Loucy (cell line): ENCODE measurements at regions not wholly inside any gene's neighbourhood (a gene's known extent, or its start where the extent isn't known, plus 50 kb on each side); places are given as distances from the start of the nearest gene placed in this dataset.

Experiments
- H2AFZ ChIP-seq: fragments of 200-600 bp; sonication (generic); 2 replicates; pipeline ENCODE4 v1.6.0; 2016; ENCODE audit warnings: antibody characterized with exemption, mild to moderate bottlenecking, low read length, moderate library complexity
- H3F3A ChIP-seq: fragments of 200-600 bp; 2 replicates; pipeline ENCODE4 v1.6.0; 2016; ENCODE audit warnings: antibody characterized with exemption, low read depth, mild to moderate bottlenecking
- H3K27me3 ChIP-seq: fragments of 200-600 bp; sonication (generic); 2 replicates; pipeline ENCODE4 v1.6.1; 2014; ENCODE audit warnings: low read length, mild to moderate bottlenecking; ENCODE audit not compliant: insufficient read depth, poor library complexity, severe bottlenecking
- H3K36me3 ChIP-seq: fragments of 200-600 bp; sonication (generic); 2 replicates; pipeline ENCODE4 v1.6.1; 2016; ENCODE audit warnings: low read length; ENCODE audit not compliant: insufficient read depth
- H3K4me1 ChIP-seq: fragments of 200-600 bp; sonication (generic); 2 replicates; pipeline ENCODE4 v1.5.1; 2014; ENCODE audit warnings: low read length, mild to moderate bottlenecking; ENCODE audit not compliant: insufficient read depth, poor library complexity, severe bottlenecking
- H3K4me2 ChIP-seq: fragments of 200-600 bp; sonication (generic); 2 replicates; pipeline ENCODE4 v1.6.0; 2014; ENCODE audit warnings: antibody characterized with exemption, low read length, low read depth, mild to moderate bottlenecking; ENCODE audit not compliant: poor library complexity, severe bottlenecking
- H3K4me3 ChIP-seq: fragments of 200-600 bp; sonication (generic); 2 replicates; pipeline ENCODE4 v1.5.1; 2014; ENCODE audit warnings: low read length, mild to moderate bottlenecking, mixed read lengths; ENCODE audit not compliant: poor library complexity, severe bottlenecking
- H3K79me2 ChIP-seq: fragments of 200-600 bp; sonication (generic); 2 replicates; pipeline ENCODE4 v1.6.1; 2014; ENCODE audit warnings: low read length; ENCODE audit not compliant: insufficient read depth
- H3K9ac ChIP-seq: fragments of 200-600 bp; sonication (generic); 2 replicates; pipeline ENCODE4 v1.6.0; 2014; ENCODE audit warnings: mild to moderate bottlenecking, low read depth, low read length, moderate library complexity; ENCODE audit not compliant: poor library complexity, severe bottlenecking
- H3K9me2 ChIP-seq: fragments of 200-600 bp; sonication (generic); replicated peaks from 2 replicates; pipeline ENCODE4 v1.6.1; 2016; ENCODE audit warnings: low read depth, low read length, mixed read lengths
- H3K9me3 ChIP-seq: fragments of 200-600 bp; sonication (generic); 2 replicates; pipeline ENCODE4 v1.6.1; 2014; ENCODE audit warnings: mild to moderate bottlenecking, antibody characterized with exemption, low read length, low read depth; ENCODE audit not compliant: insufficient read depth
- H4K20me1 ChIP-seq: fragments of 200-600 bp; sonication (generic); 2 replicates; pipeline ENCODE4 v1.6.0; 2014; ENCODE audit warnings: antibody characterized with exemption, low read length, mild to moderate bottlenecking; ENCODE audit not compliant: insufficient read depth, poor library complexity, severe bottlenecking
- CTCF ChIP-seq: fragments of 200-600 bp; sonication (generic); conservative IDR thresholded peaks from 2 replicates; pipeline ENCODE4 v1.5.1; 2014; ENCODE audit warnings: mild to moderate bottlenecking, antibody characterized with exemption, low read length
- EZH2phosphoT487 ChIP-seq: fragments of 200-600 bp; IDR thresholded peaks from 2 replicates; pipeline ENCODE4 v1.6.1; 2018; ENCODE audit warnings: antibody characterized with exemption, mild to moderate bottlenecking, moderate library complexity, borderline replicate concordance

GRCh38 chr1:199792874-199793273, 234.6 kb upstream of the NR5A2 start:
- H3K4me1 ChIP-seq = no peaks in the 10 kb centered on the region
- H3F3A ChIP-seq = no peaks in the 10 kb centered on the region
- H3K4me3 ChIP-seq = no peak overlapping the region
- H3K27me3 ChIP-seq = no peaks in the 10 kb centered on the region
- no peak for TF ChIP-seq EZH2phosphoT487
- TF ChIP-seq CTCF = no peak
- H3K36me3 ChIP-seq = no peaks in the 10 kb centered on the region
- no peak overlapping the region for H3K4me2 ChIP-seq
- H3K79me2 ChIP-seq = no peaks in the 10 kb centered on the region
- H4K20me1 ChIP-seq = no peaks in the 10 kb centered on the region
- no peak overlapping the region for H3K9ac ChIP-seq
- H2AFZ ChIP-seq = no peak overlapping the region
- H3K9me3 ChIP-seq = no peaks in the 10 kb centered on the region
- no peaks in the 10 kb centered on the region for H3K9me2 ChIP-seq

DNA sequence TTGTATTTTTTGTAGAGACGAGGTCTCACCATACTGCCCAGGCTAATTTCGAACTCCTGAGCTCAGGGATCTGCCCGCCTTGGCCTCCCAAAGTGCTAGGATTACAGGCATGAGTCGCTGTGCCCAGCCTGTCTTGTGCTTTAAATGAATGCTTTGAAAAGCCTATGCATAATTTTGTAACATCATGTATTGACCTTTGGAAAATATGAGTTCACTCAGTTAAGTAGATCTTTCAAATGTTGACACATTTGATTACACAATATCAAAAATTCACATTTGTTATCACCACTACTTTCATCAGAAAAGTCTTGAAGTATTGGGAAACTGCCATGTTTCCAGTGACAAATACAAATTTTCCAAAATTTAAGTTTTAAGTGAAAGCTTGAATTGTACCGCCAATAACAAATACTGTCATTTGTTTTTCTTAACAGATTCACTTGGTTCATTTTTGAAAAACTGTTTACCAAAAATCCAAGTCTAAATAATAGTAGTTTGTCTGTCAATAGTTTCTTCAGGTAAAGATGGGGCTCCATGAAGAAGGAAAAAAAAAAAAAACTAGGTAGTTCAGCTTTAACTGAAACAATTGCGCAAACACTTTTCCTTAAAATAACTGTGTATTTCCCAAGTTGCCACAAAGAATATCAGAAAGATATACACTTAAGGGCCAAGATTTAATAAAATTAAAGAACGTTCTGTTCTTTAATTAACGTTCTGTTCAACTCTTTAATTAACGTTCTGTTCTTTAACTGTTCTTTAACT, 233.2 kb upstream of the NR5A2 start:
- no peaks in the 10 kb centered on the region for H3K4me1 ChIP-seq
- no peaks in the 10 kb centered on the region for H4K20me1 ChIP-seq
- H2AFZ ChIP-seq = no peak overlapping the region
- H3K9me3 ChIP-seq = no peaks in the 10 kb centered on the region
- no peak overlapping the region for H3K9ac ChIP-seq
- H3K4me3 ChIP-seq = no peak overlapping the region
- no peak overlapping the region for H3K4me2 ChIP-seq
- H3K27me3 ChIP-seq = no peaks in the 10 kb centered on the region
- no peaks in the 10 kb centered on the region for H3K36me3 ChIP-seq
- H3K79me2 ChIP-seq = no peaks in the 10 kb centered on the region
- H3K9me2 ChIP-seq = no peaks in the 10 kb centered on the region
- TF ChIP-seq CTCF (no peak), EZH2phosphoT487 (no peak)
- H3F3A ChIP-seq = no peaks in the 10 kb centered on the region

DNA sequence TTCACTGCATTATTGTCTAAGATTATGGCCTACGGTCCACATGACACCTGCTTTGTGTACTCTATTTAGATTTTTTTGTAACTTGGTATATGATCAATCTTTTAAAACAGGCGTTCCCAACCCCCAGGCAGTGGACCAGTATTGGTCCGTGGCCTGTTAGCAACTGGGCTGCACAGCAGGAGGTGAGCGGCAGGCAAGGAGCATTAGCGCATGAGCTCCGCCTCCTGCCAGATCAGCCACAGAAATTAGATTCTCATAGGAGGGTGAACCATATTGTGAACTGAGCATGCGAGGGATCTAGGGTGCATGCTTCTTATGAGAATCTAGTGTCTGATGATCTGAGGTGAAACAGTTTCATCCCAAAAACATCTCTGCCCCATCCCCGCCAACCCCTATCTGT, 228.4 kb upstream of the NR5A2 start:
- Histone ChIP-seq H3K4me2 (no peak overlapping the region), H3K36me3 (no peaks in the 10 kb centered on the region), H2AFZ (no peak overlapping the region), H3K27me3 (no peaks in the 10 kb centered on the region), H3K9ac (no peak overlapping the region), H3K4me1 (no peaks in the 10 kb centered on the region), H4K20me1 (no peaks in the 10 kb centered on the region), H3K9me3 (no peaks in the 10 kb centered on the region), H3K79me2 (no peaks in the 10 kb centered on the region), H3K4me3 (no peak overlapping the region), H3K9me2 (no peaks in the 10 kb centered on the region), H3F3A (no peaks in the 10 kb centered on the region)
- TF ChIP-seq CTCF (no peak), EZH2phosphoT487 (no peak)
